COLO829 (cell line): ENCODE measurements at regions not wholly inside any gene's neighbourhood (a gene's known extent, or its start where the extent isn't known, plus 50 kb on each side); places are given as distances from the start of the nearest gene placed in this dataset.
A peak's percentile ranks its signal among the peaks of the same experiment; 100 is the strongest.
"Not testable (repeated sequence)": the region's sequence is repeated elsewhere in the genome, so short reads cannot be mapped to it uniquely, and the experiment has no call there.

Experiments used
- DNase-seq: peaks from one replicate; pipeline ENCODE4 v3.0.0; 2012; ENCODE audit warnings: low spot score

DNA sequence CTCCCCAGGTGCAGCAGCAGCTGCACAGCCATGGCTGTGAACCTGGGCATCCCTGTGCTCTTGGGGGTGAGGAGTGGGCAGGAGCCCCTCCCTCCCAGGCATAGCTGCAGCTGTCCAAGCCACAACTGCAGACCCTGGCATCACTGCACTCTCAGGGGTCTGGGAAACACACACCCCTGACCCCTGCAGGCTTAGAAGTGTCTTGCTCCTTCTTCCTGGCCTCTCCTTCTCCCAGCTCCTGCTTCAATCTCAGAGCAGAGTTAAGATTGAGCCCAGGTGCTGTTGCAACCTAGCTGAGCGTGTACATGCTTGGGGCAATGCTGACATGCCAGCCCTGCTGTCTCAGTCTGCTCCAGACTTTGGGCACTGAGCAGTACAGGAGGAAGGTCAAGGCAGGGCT lies 833.6 kb downstream of the FLRT2 start:
- no peak for DNase-seq

DNA sequence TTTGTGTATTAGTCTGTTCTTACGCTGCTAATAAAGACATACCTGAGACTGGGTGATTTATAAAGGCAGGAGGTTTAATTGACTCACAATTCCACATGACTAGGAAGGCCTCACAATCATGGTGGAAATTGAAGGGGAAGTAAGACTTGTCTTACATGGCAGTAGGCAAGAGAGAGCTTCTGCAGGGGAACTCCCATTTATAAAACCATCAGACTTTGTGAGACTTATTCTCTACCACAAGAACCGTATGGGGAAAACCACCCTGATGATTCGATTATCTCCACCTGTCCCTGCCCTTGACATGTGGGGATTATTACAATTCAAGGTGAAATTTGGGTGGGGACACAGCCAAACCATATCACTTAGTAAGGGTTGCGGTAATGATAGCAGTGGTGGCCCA lies 833.1 kb downstream of the FLRT2 start:
- no peak for DNase-seq

DNA sequence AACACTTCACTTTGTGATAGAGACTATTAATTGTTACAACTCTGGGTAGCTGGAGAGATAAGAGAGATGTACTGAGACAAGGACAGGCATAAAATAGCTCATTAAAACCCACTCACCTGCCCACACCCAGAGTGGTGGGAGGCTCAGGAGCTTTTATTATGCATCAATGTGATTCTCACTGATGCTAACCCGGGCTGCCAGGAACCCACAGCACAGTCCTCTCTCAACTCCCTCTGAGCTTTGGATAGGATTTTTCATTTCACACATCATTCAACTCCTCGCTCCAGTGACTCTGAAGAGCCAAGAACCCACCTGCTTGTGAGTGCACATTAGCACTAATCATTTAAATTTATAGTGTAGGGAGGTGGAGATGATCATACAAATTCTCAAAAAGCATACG lies 827.9 kb downstream of the FLRT2 start:
- DNase-seq = no peak

DNA sequence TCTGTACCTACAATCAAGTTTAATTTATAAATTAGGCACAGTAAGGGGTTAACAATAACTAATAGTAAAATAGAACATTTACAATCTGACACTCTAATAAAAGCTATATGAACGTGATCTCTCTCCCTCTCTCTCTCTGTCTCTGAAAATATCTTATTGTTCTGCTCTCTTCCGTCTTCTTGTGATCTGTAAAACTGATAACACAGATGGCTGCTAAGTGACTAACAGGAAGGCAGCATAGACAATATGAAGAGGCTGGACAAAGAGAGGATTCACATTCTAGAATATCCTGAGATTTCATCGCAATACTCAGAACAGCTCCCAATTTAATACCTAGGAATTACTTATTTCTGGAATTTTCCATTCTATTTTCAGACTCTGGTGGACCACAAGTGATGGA lies 827.2 kb downstream of the FLRT2 start:
- DNase-seq = peak; percentile 22

DNA sequence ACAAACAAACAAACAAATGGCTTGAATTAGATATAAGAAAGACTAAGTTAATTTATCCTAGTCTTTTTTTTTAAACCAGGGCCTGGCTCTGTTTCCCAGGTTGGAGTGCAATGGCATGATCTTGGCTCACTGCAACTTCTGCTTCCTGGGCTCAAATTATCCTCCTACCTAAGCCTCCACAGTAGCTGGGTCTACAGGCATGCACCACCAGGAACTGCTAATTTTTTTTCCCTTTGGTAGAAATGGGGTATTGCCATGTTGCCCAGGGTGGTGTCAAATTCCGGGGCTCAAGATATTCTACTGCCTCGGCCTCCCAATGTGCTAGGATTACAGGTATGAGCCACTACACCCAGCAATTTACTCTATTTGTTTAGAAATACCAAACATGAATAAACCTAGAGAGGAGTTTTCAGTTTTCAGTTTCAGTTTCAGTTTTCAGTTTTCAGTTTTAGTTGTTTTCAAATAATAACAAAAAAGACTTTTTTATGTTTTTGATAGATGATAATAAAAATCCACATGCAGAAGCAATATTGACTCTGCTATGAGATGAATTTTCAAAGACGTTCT lies 817.0 kb downstream of the FLRT2 start:
- DNase-seq = no peak

DNA sequence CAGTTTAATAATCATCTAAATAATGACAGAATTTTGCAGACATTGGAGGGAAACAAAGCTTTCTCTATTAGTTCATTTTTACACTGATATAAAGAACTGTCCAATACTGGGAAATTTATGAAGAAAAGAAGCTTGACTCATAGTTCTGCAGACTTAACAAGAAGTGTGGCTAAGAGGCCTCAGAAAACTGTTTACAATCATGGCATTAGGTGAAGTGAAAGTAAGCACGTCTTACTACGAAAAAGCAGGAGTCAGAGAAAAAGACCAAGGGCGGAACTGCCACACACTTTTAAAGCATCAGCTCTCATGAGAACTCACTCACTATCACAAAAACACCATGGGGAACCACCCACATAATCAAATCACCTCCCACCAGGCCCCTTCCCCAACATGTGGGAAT lies 804.4 kb downstream of the FLRT2 start:
- no peak for DNase-seq

DNA sequence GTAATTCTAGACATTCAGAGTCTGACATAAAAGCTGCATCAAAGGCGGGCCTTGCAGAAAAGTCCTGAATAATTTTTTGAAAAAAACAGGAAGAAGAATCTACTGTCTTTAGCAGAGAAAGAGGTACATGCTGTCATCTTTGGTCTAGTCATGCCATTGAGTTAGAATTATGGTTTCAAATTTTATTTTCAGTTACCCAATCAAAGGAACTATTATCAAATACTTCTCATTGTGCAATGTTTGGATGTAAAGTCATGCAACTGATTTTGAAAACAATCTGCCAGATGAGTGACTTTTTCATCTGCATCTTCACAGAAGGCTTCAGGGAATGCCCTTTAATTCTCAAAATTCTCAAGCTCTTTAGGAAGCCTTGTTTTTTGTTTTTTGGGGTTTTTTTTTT lies 803.5 kb downstream of the FLRT2 start:
- no peak for DNase-seq

DNA sequence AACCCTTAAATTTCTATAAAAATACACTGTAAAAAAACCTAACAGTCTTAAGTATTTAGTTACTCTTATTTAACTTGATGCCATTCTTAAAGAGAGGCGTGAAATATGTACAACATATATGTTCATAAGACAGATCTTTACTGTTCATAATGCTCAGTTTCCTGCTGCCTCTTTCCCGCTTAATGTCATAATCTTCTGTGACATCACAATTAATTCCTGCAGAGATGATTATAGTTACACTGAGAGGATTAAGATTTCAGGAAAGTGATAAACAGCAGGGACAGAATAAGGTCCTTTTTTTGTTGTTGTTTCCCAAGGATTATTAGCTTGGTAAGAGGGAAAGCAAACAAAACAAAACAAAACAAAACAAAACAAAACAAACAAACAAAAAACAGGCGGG lies 801.4 kb downstream of the FLRT2 start:
- no peak for DNase-seq

DNA sequence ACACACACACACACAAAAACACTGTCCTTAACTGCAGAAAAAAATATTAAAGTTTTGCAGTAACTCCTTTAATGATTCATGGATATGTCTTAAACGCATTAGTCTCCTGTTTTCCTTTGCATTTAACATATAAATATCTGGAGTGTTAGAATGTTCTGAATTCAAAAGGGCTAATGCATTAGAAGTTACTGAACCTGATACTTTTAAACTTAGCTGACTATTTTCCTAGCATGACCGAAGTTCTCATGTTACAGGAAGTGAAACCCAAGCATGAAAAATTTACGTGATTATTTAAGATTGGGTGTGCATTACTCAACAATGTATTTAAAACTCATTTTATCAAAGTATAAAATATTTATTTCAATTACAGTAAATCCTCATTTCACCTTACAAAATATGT lies 791.2 kb downstream of the FLRT2 start:
- no peak for DNase-seq

DNA sequence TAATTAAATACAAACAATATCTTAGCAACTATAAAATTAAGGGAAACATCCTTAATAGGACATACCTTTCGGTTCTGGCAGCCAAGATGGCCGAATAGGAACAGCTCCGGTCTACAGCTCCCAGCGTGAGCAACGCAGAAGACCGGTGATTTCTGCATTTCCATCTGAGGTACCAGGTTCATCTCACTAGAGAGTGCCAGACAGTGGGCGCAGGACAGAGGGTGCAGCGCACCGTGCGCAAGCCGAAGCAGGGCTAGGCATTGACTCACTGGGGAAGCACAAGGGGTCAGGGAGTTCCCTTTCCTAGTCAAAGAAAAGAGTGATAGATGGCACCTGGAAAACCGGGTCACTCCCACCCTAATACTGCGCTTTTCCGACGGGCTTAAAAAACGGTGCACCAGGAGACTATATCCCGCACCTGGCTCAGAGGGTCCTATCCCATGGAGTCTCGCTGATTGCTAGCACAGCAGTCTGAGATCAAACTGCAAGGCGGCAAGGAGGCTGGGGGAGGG lies 782.3 kb downstream of the FLRT2 start:
- not testable (repeated sequence) for DNase-seq

DNA sequence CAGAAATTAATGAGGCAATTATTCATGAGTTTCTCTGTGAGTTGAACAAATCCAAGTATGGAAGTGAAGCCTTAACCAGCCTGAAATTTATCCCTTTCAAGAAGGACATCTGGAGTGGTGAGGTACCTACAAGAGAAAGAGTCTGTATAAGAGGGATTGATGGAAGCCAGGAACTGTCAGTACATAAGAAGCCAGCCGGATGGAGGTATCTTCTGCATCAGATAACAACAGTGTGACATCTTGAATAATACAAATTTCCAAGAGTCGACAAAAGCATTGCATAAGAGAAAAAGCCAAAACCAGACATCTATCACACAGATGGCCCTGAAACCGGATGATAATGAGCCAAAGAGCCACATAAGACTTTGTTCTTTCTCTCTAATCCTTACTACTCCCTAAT lies 781.2 kb downstream of the FLRT2 start:
- DNase-seq = no peak

DNA sequence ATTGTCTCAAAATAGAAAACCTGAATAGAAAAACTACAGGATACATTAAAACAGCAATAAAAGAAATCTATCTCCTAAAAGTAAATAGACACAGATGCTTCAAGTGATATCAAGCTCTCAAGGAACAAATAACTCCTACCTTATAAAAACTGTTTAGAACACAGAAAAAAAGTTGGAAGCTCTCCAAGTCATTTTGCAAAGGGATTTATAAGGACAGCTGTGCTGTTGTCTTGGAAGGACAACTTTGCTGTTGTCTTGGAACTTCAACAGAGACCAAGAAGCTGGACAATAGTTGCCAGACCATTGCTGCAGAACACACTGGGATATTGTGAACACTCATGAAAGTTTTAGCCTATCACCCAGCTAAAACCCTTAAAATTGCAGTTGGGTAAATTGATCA lies 780.7 kb downstream of the FLRT2 start:
- DNase-seq = no peak

DNA sequence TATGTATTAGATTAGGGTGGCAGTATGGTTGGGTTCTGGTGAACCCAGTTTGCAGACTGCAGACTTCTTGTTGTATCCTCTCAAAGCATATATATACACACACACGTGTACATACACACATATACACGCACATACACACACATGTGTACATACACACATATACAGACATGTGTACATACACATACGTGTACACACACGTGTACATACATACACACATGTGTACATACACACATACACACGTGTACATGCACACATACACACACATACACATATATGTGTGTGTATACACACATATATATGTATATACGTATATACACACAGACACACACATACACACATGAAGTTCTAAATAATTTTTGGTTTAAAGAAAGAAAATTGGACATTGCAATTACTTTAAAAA lies 780.2 kb downstream of the FLRT2 start:
- no peak for DNase-seq

DNA sequence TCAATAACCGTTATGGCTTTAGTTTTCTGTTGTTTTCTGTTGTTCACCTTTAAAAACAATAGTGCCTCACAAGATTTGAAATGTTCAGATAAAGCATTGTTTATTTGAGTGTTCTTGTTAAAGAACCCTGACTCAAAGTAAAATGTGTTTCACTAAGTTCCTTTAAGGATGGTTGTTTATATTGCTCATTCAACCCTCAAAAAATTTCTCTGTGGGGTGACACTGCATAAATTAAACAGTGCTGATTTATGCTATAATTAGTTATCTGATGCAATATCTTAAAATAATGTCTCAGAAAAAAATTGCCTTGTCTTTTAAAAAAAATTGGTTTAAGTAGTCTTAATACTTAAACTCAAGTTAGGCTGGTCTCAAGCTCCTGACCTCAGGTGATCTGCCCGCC lies 775.1 kb downstream of the FLRT2 start:
- DNase-seq = no peak

DNA sequence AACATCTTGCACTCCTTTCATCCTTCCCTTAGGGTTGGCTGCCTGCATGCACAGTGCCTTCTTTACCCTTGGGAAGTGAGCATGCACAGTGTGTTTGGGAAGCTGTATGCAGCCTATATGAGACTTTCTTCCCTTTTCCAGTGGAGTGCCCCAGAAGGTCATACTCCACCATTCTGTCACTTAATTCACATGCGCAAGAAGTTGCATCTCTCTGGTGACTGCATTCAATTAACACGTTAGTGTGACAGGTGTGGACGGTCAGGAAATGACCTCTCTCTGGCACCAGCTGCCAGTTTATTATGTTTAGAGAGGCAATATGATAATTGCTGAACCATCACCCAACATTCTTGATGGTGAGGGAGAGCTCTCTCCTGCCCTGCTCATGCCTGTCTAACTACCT lies 770.0 kb downstream of the FLRT2 start:
- DNase-seq = no peak

DNA sequence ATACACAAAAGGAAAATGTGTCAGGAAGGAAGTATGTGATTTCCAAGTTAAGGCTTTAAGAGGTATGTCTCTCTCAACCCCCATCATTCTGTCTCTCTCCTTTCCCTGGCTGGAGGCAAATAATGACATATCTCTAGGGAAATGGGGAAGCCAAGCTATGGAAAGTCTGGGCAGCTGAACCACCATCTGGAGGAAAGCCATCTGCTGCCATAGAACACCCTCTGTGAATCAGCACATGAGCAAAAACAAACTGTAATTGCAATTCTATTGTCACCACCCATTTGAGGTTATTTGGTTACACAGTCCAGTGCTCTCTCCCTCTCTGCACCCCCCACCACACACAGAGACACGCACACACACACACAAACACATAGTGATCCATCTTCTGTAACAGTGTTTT lies 766.2 kb downstream of the FLRT2 start:
- DNase-seq = no peak

DNA sequence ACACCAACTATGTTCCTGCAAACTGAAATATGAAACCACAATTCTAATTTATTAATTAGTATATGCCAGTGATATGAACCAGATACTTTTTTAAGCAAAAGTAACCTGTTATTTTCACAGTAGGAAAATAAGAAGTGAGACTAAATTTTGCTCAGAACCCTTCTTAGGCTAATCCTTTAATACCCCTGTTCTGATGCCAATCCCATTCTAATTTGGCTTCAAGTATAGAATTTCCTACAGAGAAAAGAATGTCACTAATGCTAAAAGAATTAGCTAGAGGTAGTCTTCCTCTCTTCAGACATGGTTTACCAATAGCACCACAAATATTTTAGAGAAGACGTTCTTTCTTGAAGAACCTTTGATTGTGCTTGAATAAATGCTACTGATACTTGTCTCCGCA lies 758.4 kb downstream of the FLRT2 start:
- no peak for DNase-seq

DNA sequence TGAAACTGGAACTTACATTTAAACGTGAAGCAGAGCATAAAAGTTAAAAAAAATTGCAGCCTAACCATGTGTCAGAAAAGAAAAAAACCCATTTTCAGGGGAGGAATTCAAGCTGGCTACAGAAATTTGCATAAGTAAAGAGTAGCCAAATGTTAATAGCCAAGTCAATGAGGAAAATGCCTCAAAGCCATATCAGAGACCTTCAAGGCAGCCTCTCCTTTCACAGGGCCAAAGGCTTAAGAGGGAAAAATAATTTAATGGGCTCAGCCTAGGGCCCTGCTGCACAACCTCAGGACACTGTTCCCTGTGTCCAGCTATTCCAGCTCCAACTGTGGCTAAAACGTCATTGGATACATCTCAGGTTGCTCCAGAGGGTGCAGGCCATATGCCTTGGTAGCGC lies 749.5 kb downstream of the FLRT2 start:
- DNase-seq = no peak

DNA sequence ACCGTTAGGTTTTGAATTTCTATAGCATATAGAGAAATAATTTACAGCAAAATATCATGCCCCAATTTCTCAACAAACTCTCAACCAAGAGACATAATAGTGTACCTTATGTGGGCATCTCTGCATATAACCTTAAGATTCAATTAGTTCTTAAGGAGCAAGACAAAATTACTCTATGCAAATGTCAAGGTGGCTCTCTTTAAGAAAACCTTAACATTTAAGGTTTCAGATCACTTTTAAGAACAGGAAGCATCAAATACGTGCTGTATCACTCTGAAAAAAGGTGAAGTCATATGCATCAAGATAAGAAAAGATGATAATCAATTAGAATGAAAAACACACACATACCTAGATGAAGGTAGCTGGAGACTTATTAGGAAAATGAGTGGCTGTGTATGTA lies 728.0 kb downstream of the FLRT2 start:
- no peak for DNase-seq

DNA sequence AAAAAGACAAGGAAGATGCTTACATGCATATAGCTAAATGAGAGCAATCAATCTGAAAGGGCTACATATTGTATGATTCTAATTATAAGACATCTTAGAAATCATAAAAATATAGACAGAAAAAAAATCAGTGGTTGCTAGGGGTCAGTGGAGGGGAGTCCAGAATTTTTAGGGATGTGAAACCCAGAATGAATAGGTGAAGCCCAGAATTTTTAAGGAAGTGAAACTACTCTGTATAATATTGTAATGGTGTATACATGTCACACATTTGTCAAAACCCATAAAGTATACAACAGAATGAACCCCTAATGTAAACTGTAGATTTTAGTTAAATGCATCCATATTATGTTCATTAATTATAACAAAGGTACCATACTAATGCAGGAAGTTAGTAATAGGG lies 713.2 kb downstream of the FLRT2 start:
- no peak for DNase-seq

DNA sequence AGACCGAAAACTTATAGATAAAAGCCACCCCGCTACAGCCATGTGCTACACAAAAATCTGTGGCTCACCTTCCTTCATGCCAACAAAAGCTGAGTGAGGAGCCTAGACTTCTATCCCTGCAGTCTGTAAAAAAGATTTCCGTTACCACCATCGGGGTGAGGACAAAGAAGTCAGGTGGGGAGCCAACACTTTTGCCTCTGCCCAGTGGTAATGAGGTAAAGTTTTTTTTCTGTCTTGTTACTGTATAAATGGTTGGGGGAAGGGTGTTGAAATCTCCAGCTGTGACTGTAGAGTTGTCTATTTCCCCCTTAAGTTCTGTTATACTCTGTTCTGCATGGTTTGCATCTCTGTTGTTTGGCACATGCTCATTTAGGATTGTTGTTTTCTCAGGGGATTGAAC lies 707.8 kb downstream of the FLRT2 start:
- no peak for DNase-seq

DNA sequence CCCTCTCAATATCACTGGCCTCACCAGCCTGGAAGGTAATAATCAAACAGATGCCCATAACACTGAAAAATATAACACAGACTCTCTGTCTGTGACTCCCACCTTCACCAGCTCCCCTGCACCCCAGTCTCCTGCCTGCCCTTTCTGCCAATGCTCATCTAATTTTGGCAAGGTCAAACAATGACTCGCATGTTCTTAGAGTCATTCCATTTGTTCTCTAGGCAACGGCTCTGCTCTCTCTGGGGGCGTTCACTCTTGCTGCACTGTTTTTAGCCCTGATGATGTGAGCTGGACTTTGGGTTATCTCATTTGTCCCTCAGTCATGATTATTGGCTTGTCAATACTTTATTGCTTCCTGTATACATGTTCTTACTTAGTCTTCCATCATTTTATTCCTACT lies 691.8 kb downstream of the FLRT2 start:
- DNase-seq = no peak

DNA sequence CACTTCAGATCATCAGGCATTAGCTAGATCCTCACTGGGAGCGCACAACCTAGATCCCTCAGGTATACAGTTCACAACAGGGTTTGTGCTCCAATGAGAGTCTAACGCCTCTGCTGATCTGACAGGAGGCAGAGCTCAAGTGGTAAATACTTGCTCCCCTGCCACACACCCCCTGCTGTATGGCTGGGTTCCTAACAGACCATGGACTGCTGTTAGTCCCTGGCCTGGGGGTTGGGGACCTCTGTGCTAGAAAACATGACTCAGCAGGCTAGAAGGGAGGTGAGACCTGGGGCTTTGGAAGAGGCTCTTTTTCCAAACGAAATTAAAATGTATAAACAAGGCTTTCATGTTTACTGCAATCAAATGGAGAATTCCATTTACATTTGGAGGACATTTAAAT lies 691.1 kb downstream of the FLRT2 start:
- DNase-seq = no peak

DNA sequence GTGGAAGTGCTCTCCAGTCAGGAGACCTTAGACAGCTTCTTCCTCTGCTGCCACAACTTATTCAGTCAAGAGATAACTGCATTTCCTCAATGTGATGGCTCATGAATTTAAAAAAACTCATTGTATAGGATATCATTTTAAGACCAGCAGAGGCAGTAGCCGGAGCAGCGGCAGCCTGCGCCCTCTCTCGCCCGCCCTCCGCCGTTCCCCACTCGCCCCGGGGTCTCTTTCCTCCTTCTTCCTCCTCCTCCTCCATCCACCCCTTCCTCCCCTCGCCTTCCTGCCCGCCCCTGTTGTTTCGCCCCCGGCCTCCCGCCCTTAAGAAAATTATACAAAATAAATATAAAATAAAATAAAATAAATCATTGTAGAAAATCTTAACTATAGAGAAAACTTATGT lies 687.6 kb downstream of the FLRT2 start:
- no peak for DNase-seq

DNA sequence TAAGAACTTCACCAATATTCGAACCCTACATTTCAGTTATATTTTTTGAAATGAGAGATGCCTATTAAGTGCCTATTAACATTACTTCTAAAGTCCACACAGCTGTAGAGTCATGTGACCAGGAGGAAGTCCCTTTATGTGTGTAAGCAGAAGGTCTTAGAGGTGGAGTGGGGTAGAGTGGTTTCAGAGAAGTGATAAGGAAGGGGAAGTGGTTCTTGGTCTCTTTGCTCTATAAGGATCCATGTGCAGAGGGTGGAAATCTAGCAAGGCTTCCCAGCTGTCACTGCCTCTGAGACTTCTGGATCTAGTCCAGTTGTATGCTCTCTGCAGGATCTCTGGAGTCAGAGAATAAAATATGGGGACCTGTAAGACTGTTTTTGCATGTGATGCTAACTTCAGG lies 673.9 kb downstream of the FLRT2 start:
- DNase-seq = no peak
